GM18951 (cell line): ENCODE measurements at regions not wholly inside any gene's neighbourhood (a gene's known extent, or its start where the extent isn't known, plus 50 kb on each side); places are given as distances from the start of the nearest gene placed in this dataset.
"Not testable (repeated sequence)": the region's sequence is repeated elsewhere in the genome, so short reads cannot be mapped to it uniquely, and the experiment has no call there.

Source experiments
- POLR2A ChIP-seq: IDR thresholded peaks from 4 replicates; pipeline ENCODE4 v1.6.1; 2011; ENCODE audit warnings: mild to moderate bottlenecking; ENCODE audit not compliant: insufficient read length, insufficient read depth; ENCODE audit errors: extremely low read depth
- in situ Hi-C: fragments of 300-500 bp; cut with MboI; formaldehyde crosslinking; loops from one replicate; pipeline ENCODE4 v1.12.0; 2022; ENCODE audit warnings: low sequenced_read_pairs, mixed read lengths, inconsistent platforms; ENCODE audit not compliant: unreplicated experiment

DNA sequence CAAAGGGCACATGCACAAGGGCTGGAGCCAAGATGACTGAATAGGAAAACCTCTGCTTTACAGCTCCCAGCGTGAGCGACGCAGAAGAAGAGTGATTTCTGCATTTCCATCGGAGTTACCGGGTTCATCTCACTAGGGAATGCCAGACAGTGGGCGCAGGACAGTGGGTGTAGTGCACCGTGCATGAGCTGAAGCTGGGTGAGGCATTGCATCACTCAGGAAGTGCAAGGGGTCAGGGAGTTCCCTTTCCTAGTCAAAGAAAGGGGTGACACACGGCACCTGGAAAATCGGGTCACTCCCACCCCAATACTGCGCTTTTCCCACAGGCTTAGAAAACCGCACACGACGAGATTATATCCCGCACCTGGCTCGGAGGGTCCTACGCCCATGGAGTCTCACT, 64.5 kb upstream of the HTR1E start:
- in situ Hi-C loops = not testable (repeated sequence)

GRCh38 chr6:86871681-86872080, 65.6 kb upstream of the HTR1E start:
- TF ChIP-seq POLR2A = no peak
- in situ Hi-C loops = no loop called here

DNA sequence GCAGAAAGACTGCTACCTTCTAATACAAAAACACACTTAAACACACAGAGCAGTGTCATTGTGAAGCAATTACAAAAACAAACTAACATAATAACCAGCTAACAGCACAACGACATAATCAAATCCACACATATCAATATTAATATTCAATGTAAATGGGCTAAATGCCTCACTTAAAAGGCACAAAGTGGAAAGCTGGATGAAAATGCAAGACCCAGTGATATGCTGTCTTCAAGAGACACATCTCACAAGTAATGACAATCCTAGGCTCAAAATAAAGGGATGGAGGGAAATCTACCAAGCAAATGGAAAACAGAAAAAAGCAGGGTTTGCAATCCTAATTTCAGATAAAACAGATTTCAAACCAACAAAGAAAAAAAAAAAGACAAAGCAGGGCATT, 67.8 kb upstream of the HTR1E start:
- TF ChIP-seq POLR2A = no peak
- in situ Hi-C loops = no loop called here

- in situ Hi-C loops = no loop called here
- TF ChIP-seq POLR2A = no peak
Observed at GRCh38 chr6:86859513-86859912, 77.8 kb upstream of the HTR1E start.

DNA sequence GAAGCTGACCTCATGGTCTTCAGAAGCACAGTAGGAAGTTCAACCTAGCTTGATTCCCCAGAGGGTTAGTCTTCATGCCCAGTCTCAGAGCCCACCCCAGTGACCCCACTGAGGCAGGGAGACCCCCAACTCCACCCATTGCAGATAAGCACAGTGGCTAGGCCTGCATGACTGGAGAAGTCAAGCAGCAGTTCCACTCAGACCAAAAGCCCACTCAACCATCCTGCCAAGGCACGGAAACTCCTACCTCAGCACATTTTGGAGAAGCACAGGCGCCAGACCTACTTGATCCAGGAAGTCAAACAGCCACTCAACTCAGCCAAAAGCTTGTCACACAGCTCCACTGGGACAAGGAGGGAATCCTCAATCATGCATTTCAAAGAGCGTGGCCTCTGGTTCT, 78.4 kb upstream of the HTR1E start:
- no peak for TF ChIP-seq POLR2A
- in situ Hi-C loops = no loop called here

- TF ChIP-seq POLR2A = no peak
- in situ Hi-C loops = no loop called here
Observed at GRCh38 chr6:86857783-86858182, 79.5 kb upstream of the HTR1E start.

DNA sequence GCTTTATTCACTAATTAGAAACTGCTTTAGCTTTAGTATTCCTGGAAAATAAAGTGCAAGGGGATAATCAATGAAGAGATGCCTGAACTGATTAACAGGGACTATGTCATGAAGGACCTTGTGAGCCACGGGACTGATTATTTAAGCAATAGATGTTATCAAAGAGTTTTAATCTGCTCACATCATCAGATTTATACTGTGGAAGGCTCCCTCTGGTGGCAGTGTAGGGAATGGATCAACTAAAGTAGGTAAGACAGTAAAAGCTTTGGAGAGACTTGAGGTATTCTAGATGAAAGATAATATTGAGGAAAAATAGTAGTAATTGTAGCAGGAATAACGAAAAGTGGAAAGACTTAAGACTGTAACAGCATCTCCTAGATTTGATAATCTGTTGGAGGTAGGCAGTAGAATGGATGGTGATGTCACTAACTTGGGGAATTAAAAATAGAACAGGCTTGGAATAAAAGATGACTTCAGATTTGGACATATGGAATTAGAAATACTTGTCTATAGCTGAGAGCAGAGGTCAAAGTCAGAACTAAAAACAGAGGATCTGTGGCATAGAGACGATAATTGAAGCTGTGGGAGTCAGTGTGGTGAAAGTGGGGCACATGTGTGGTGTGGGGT, 80.3 kb upstream of the HTR1E start:
- TF ChIP-seq POLR2A = no peak
- in situ Hi-C loops = no loop called here

- in situ Hi-C loops = no loop called here
- no peak for TF ChIP-seq POLR2A
Observed at GRCh38 chr6:86856379-86856778, 80.9 kb upstream of the HTR1E start.

- in situ Hi-C loops = no loop called here
- no peak for TF ChIP-seq POLR2A
Observed at GRCh38 chr6:86848986-86849385, 88.3 kb upstream of the HTR1E start.

GRCh38 chr6:86832686-86833085, 104.6 kb upstream of the HTR1E start:
- no peak for TF ChIP-seq POLR2A

GRCh38 chr6:86825436-86825835, 111.9 kb upstream of the HTR1E start:
- in situ Hi-C loops = no loop called here
- TF ChIP-seq POLR2A = no peak

More at GRCh38 chr6:86832686-86833085, 104.6 kb upstream of the HTR1E start:
- in situ Hi-C loops = no loop called here

GRCh38 chr6:86822747-86823146, 114.6 kb upstream of the HTR1E start:
- TF ChIP-seq POLR2A = no peak
- in situ Hi-C loops = no loop called here

- in situ Hi-C loops = no loop called here
- TF ChIP-seq POLR2A = no peak
Observed at GRCh38 chr6:86820750-86821149, 116.6 kb upstream of the HTR1E start.

DNA sequence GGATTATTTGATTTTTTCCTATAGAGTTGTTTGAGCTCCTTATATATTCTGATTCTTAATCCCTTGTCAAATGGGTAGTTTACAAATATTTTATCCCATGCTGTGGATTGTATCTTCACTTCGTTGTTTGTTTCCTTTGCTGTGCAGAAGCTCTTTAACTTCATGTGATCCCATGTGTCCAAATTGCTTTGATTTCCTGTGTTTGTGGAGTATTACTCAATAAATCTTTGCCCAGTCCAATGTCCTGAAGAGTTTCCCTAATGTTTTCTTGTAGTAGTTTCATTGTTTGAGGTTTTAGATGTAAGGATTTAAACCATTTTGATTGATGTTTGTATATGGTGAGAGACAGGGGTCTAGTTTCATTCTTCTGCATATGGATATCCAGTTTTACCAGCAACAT, 143.7 kb upstream of the HTR1E start:
- in situ Hi-C loops = no loop called here

GRCh38 chr6:86791476-86791875, 145.9 kb upstream of the HTR1E start:
- TF ChIP-seq POLR2A = no peak
- in situ Hi-C loops = no loop called here

More for the DNA sequence above, 143.7 kb upstream of the HTR1E start:
- TF ChIP-seq POLR2A = no peak

DNA sequence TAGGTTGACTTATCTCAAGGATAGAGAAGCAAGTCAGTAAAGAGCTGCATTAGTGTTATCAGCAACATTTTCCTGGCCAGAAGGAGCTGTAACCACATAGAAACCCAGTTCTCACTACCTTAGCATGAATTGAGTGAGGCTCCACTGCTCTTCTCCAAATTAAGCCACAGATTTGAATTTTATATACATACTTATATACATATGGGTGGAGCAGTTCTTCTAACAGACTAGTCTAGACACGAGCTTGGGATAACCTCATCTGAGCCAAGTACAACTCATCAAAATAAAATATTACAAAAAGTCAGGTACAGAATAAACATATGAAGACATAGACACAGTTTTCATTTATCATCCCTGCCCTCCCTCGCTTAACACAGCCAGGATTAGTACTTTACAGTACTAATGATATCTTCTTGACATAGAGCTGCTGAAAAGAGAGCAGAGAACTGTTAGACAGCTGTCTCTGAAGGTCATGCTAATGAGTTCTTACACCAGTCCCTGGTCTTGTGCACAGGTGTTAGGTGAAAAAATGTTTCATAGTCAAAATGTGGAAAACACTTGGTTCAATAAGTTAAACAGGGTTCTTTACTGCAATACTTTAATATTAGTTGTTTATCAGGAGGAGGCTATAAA, 147.4 kb upstream of the HTR1E start:
- in situ Hi-C loops = no loop called here
- TF ChIP-seq POLR2A = no peak
